Liver (tissue), 3 donors: ENCODE measurements at regions not wholly inside any gene's neighbourhood (a gene's known extent, or its start where the extent isn't known, plus 50 kb on each side); places are given as distances from the start of the nearest gene placed in this dataset.

ENCODE experiments used
- EGR1 ChIP-seq, 2 donors: IDR thresholded peaks; 2 replicates each; pipeline ENCODE4 v1.6.1; 2016 to 2018; ENCODE audit warnings: antibody characterized with exemption in 2 of 2, low read depth in 2 of 2
- FOXA1 ChIP-seq: IDR thresholded peaks from 2 replicates; pipeline ENCODE4 v1.6.1; 2016; ENCODE audit warnings: antibody characterized with exemption
- FOXA2 ChIP-seq: IDR thresholded peaks from 2 replicates; pipeline ENCODE4 v1.6.1; 2016; ENCODE audit warnings: antibody characterized with exemption
- GABPA ChIP-seq, 2 donors: IDR thresholded peaks in 1 of 2; conservative IDR thresholded peaks in 1 of 2; 2 replicates each; pipeline ENCODE4 v1.6.1; 2016; ENCODE audit warnings: antibody characterized with exemption in 2 of 2, mild to moderate bottlenecking in 1 of 2, moderate library complexity in 1 of 2
- JUND ChIP-seq, 2 donors: IDR thresholded peaks; 2 replicates each; pipeline ENCODE4 v1.6.1; 2016; ENCODE audit warnings: antibody characterized with exemption in 2 of 2
- MAX ChIP-seq: IDR thresholded peaks from 2 replicates; pipeline ENCODE4 v1.6.1; 2016; ENCODE audit warnings: antibody characterized with exemption
- REST ChIP-seq: IDR thresholded peaks from 2 replicates; pipeline ENCODE4 v1.6.1; 2016; ENCODE audit warnings: antibody characterized with exemption, mild to moderate bottlenecking
- SP1 ChIP-seq: IDR thresholded peaks from 2 replicates; pipeline ENCODE4 v1.6.1; 2018; ENCODE audit warnings: antibody characterized with exemption, mild to moderate bottlenecking
- TAF1 ChIP-seq: conservative IDR thresholded peaks from 2 replicates; pipeline ENCODE4 v1.6.1; 2016; ENCODE audit warnings: antibody characterized with exemption, mild to moderate bottlenecking
- YY1 ChIP-seq: IDR thresholded peaks from 2 replicates; pipeline ENCODE4 v1.6.1; 2016; ENCODE audit warnings: antibody characterized with exemption, mild to moderate bottlenecking
- TF ChIP-seq, protein P1 (sequence below): fragments of 150-350 bp; IDR thresholded peaks from 2 replicates; pipeline ENCODE4 v1.5.1; 2017; ENCODE audit warnings: improper control_type of control experiment, low read depth, low read length; ENCODE audit not compliant: missing input control
- donor health status: healthy.
- donor health status: healthy.

- TF ChIP-seq, protein P1, sequence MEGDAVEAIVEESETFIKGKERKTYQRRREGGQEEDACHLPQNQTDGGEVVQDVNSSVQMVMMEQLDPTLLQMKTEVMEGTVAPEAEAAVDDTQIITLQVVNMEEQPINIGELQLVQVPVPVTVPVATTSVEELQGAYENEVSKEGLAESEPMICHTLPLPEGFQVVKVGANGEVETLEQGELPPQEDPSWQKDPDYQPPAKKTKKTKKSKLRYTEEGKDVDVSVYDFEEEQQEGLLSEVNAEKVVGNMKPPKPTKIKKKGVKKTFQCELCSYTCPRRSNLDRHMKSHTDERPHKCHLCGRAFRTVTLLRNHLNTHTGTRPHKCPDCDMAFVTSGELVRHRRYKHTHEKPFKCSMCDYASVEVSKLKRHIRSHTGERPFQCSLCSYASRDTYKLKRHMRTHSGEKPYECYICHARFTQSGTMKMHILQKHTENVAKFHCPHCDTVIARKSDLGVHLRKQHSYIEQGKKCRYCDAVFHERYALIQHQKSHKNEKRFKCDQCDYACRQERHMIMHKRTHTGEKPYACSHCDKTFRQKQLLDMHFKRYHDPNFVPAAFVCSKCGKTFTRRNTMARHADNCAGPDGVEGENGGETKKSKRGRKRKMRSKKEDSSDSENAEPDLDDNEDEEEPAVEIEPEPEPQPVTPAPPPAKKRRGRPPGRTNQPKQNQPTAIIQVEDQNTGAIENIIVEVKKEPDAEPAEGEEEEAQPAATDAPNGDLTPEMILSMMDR: no peak
- TF ChIP-seq EGR1 (IDR thresholded peaks at IDR 0.05; ENCODE audit: low read depth in 2 of 2) (no peak), REST (no peak), TAF1 (no peak), MAX (no peak), GABPA (IDR thresholded peaks at IDR 0.05 in 1 of 2, conservative IDR thresholded peaks at IDR 0.05 in 1 of 2) (no peak), SP1 (no peak), FOXA1 (no peak), JUND (IDR thresholded peaks at IDR 0.05) (no peak), FOXA2 (no peak), YY1 (no peak)
These were observed 673.4 kb downstream of the SLC4A3 start for GRCh38 chr2:220300806-220301205.
